Upper lobe of left lung (tissue), 6 donors: ENCODE measurements at regions not wholly inside any gene's neighbourhood (a gene's known extent, or its start where the extent isn't known, plus 50 kb on each side); places are given as distances from the start of the nearest gene placed in this dataset.

Experiments
- ATAC-seq, 2 donors: fragments of 200-7000 bp; cut with Tn5 transposase; one replicate each; pipeline ENCODE4 v1.9.1; 2022; ENCODE audit warnings: mild to moderate bottlenecking in 2 of 2, moderate library complexity in 2 of 2; ENCODE audit not compliant: low FRiP score in 2 of 2
- DNase-seq, 2 donors: peaks; one replicate each; pipeline ENCODE4 v3.0.0-alpha.2; 2019 to 2020
- H3K27ac ChIP-seq, 4 donors: fragments of 200-600 bp; sonication (generic); one replicate each; pipeline ENCODE4 v1.5.1; 2016 to 2019
- H3K27me3 ChIP-seq, 4 donors: fragments of 200-600 bp; sonication (generic); one replicate each; pipeline ENCODE4 v1.5.1; 2017 to 2019
- H3K36me3 ChIP-seq, 4 donors: fragments of 200-600 bp; sonication (generic); one replicate each; pipeline ENCODE4 v1.5.1; 2016 to 2019
- H3K4me1 ChIP-seq, 4 donors: fragments of 200-600 bp; sonication (generic); one replicate each; pipeline ENCODE4 v1.5.1; 2018 to 2019
- H3K4me3 ChIP-seq, 4 donors: fragments of 200-600 bp; sonication (generic); one replicate each; pipeline ENCODE4 v1.5.1; 2017 to 2019; ENCODE audit warnings: mild to moderate bottlenecking in 2 of 4, moderate library complexity in 1 of 4
- H3K9me3 ChIP-seq, 4 donors: fragments of 200-600 bp; sonication (generic); one replicate each; pipeline ENCODE4 v1.5.1; 2018 to 2019
- CTCF ChIP-seq, 6 experiments: fragments of 450-650 bp in 4 of 6; fragments of 200-600 bp in 2 of 6; sonication (generic) in 2 of 6; IDR thresholded peaks; one replicate each; pipeline ENCODE4 v1.5.1; 2016 to 2019; ENCODE audit warnings: antibody characterized with exemption in 6 of 6
- EP300 ChIP-seq, 4 donors: sonication (generic); formaldehyde crosslinking; IDR thresholded peaks; one replicate each; pipeline ENCODE4 v1.5.1; 2017; ENCODE audit warnings: antibody characterized with exemption in 4 of 4, control low read depth in 2 of 4
- POLR2A ChIP-seq, 4 donors: fragments of 450-650 bp; IDR thresholded peaks; one replicate each; pipeline ENCODE4 v1.5.1; 2016 to 2017; ENCODE audit warnings: antibody characterized with exemption in 4 of 4, mild to moderate bottlenecking in 2 of 4
- POLR2AphosphoS5 ChIP-seq, 2 donors: sonication (generic); formaldehyde crosslinking; IDR thresholded peaks; one replicate each; pipeline ENCODE4 v1.5.1; 2017; ENCODE audit warnings: antibody characterized with exemption in 2 of 2
- WGBS, 2 donors: methylation state at CpG; one replicate each; pipeline ENCODE4 v1.1.5; 2017 to 2018; 5-methylcytosine and 5-hydroxymethylcytosine counted together
- donor health status: DM: no; HTN: no; CAD: no; lungs with moderate emphysema.
- donor health status: DM: no; HTN: yes; CAD: no; lungs with severe emphysema.

GRCh38 chr16:86809458-86809955 is 231.2 kb downstream of the FOXL1 start:
- 77 to 78% methylated on average over 8 of the region's 8 CpGs for WGBS, 2 donors
- Histone ChIP-seq H3K27ac (no peak overlapping the region), H3K36me3 (no peaks in the 10 kb centered on the region), H3K9me3 (no peaks in the 10 kb centered on the region), H3K27me3 (peaks cover 0 to 3% (median 0%) of the 10 kb centered on the region in 4 donors), H3K4me1 (no peaks in the 10 kb centered on the region), H3K4me3 (no peak overlapping the region)
- ATAC-seq (no peak), DNase-seq (no peak)
- TF ChIP-seq CTCF (IDR thresholded peaks at IDR 0.05) (no peak), POLR2A (IDR thresholded peaks at IDR 0.05) (no peak), EP300 (IDR thresholded peaks at IDR 0.05) (no peak), POLR2AphosphoS5 (IDR thresholded peaks at IDR 0.05) (no peak)

- no peaks in the 10 kb centered on the region for H3K4me1 ChIP-seq
- 86 to 93% methylated on average over 2 of the region's 2 CpGs for WGBS, 2 donors
- no peak overlapping the region for H3K27ac ChIP-seq
- peaks cover 0 to 3% (median 0%) of the 10 kb centered on the region in 4 donors for H3K27me3 ChIP-seq
- no peak overlapping the region for H3K4me3 ChIP-seq
- TF ChIP-seq POLR2A (IDR thresholded peaks at IDR 0.05), result no peak
- TF ChIP-seq POLR2AphosphoS5 (IDR thresholded peaks at IDR 0.05), result no peak
- TF ChIP-seq CTCF (IDR thresholded peaks at IDR 0.05), result no peak
- no peak for TF ChIP-seq EP300 (IDR thresholded peaks at IDR 0.05)
- DNase-seq, result no peak
- ATAC-seq, result no peak
- H3K9me3 ChIP-seq, result no peaks in the 10 kb centered on the region
- H3K36me3 ChIP-seq, result no peaks in the 10 kb centered on the region
These were observed 231.7 kb downstream of the FOXL1 start for GRCh38 chr16:86810062-86810461.

- no peak for ATAC-seq
- Histone ChIP-seq H3K4me3 (no peak overlapping the region), H3K27ac (no peak overlapping the region), H3K36me3 (no peaks in the 10 kb centered on the region), H3K4me1 (no peaks in the 10 kb centered on the region), H3K9me3 (no peaks in the 10 kb centered on the region), H3K27me3 (no peaks in the 10 kb centered on the region)
- no peak for DNase-seq
- 51 to 62% methylated on average over 2 of the region's 2 CpGs for WGBS, 2 donors
- TF ChIP-seq POLR2A (IDR thresholded peaks at IDR 0.05) (no peak), EP300 (IDR thresholded peaks at IDR 0.05) (no peak), POLR2AphosphoS5 (IDR thresholded peaks at IDR 0.05) (no peak), CTCF (IDR thresholded peaks at IDR 0.05) (no peak)
These were observed 234.1 kb downstream of the FOXL1 start for GRCh38 chr16:86812363-86812970.

GRCh38 chr16:86814256-86814655 is 235.9 kb downstream of the FOXL1 start:
- H3K36me3 ChIP-seq, result no peaks in the 10 kb centered on the region
- peaks cover 0 to 6% (median 2%) of the 10 kb centered on the region in 4 donors for H3K4me1 ChIP-seq
- ATAC-seq, result no peak
- H3K27ac ChIP-seq, result no peak overlapping the region
- WGBS, 2 donors, result 78 to 81% methylated on average over 7 of the region's 7 CpGs
- no peaks in the 10 kb centered on the region for H3K27me3 ChIP-seq
- H3K4me3 ChIP-seq, result no peak overlapping the region
- no peaks in the 10 kb centered on the region for H3K9me3 ChIP-seq
- no peak for TF ChIP-seq POLR2AphosphoS5 (IDR thresholded peaks at IDR 0.05)
- TF ChIP-seq EP300 (IDR thresholded peaks at IDR 0.05), result no peak
- TF ChIP-seq POLR2A (IDR thresholded peaks at IDR 0.05), result no peak
- TF ChIP-seq CTCF (IDR thresholded peaks at IDR 0.05), result no peak
- no peak for DNase-seq
